ENCODE measurements at regions not wholly inside any gene's neighbourhood (a gene's known extent, or its start where the extent isn't known, plus 50 kb on each side); places are given as distances from the start of the nearest gene placed in this dataset.

GRCh38 chr15:73001840-73002239, 50.4 kb upstream of the NEO1 start:
- Histone ChIP-seq H3K9me3 (no peaks in the 10 kb centered on the region), H3K36me3 (no peaks in the 10 kb centered on the region), H3K4me1 (no peaks in the 10 kb centered on the region), H3K27me3 (no peaks in the 10 kb centered on the region), H3K27ac (no peak overlapping the region), H3K4me3 (no peak overlapping the region)
- no peak for TF ChIP-seq POLR2A (IDR thresholded peaks at IDR 0.05)
- DNase-seq (ENCODE audit: low spot score in 2 of 2) = no peak
- intact Hi-C loops (cut with DNase I; ENCODE audit: low total_unique reads) = no loop called here

- intact Hi-C loops (cut with DNase I; ENCODE audit: low total_unique reads) = no loop called here
- TF ChIP-seq POLR2AphosphoS5 (IDR thresholded peaks at IDR 0.05) (no peak), CTCF (IDR thresholded peaks at IDR 0.05) (no peak), POLR2A (IDR thresholded peaks at IDR 0.05) (no peak)
- peak overlapping the region; percentile 25 to 48 for H3K27ac ChIP-seq
- peak overlapping the region in 1 of 3 donors; percentile 31 for H3K4me3 ChIP-seq
- H3K36me3 ChIP-seq = no peaks in the 10 kb centered on the region
- no peaks in the 10 kb centered on the region for H3K27me3 ChIP-seq
- no peaks in the 10 kb centered on the region for H3K4me1 ChIP-seq
- no peak for DNase-seq (ENCODE audit: low spot score in 2 of 2)
- H3K9me3 ChIP-seq = no peaks in the 10 kb centered on the region
Measured at GRCh38 chr15:73000293-73000692, 52.0 kb upstream of the NEO1 start.

GRCh38 chr15:72999586-72999985, 52.7 kb upstream of the NEO1 start:
- H3K27me3 ChIP-seq = no peaks in the 10 kb centered on the region
- H3K4me3 ChIP-seq = no peak overlapping the region
- DNase-seq (ENCODE audit: low spot score in 2 of 2) = no peak
- peaks cover 0 to 6% of the 10 kb centered on the region in 2 donors for H3K4me1 ChIP-seq
- H3K9me3 ChIP-seq = no peaks in the 10 kb centered on the region
- peak overlapping the region; percentile 5 to 48 for H3K27ac ChIP-seq
- intact Hi-C loops (cut with DNase I; ENCODE audit: low total_unique reads) = no loop called here
- no peaks in the 10 kb centered on the region for H3K36me3 ChIP-seq
- no peak for TF ChIP-seq CTCF (IDR thresholded peaks at IDR 0.05)
- no peak for TF ChIP-seq POLR2A (IDR thresholded peaks at IDR 0.05)
- no peak for TF ChIP-seq POLR2AphosphoS5 (IDR thresholded peaks at IDR 0.05)

- H3K4me3 ChIP-seq = no peak overlapping the region
- intact Hi-C loops (cut with DNase I; ENCODE audit: low total_unique reads) = no loop called here
- TF ChIP-seq POLR2A (IDR thresholded peaks at IDR 0.05) (no peak), POLR2AphosphoS5 (IDR thresholded peaks at IDR 0.05) (no peak), CTCF (IDR thresholded peaks at IDR 0.05) (no peak)
- peak overlapping the region; percentile 48 to 70 for H3K27ac ChIP-seq
- H3K27me3 ChIP-seq = no peaks in the 10 kb centered on the region
- H3K9me3 ChIP-seq = no peaks in the 10 kb centered on the region
- H3K4me1 ChIP-seq = peaks cover 0 to 6% of the 10 kb centered on the region in 2 donors
- no peak for DNase-seq (ENCODE audit: low spot score in 2 of 2)
- no peaks in the 10 kb centered on the region for H3K36me3 ChIP-seq
Measured at GRCh38 chr15:72998681-72999466, 53.4 kb upstream of the NEO1 start.

GRCh38 chr15:72998226-72998625, 54.0 kb upstream of the NEO1 start:
- H3K36me3 ChIP-seq = no peaks in the 10 kb centered on the region
- no peak for TF ChIP-seq POLR2A (IDR thresholded peaks at IDR 0.05)
- peak in 1 of 3 donors; percentile 40 for TF ChIP-seq POLR2AphosphoS5 (IDR thresholded peaks at IDR 0.05)
- H3K4me1 ChIP-seq = peaks cover 0 to 6% of the 10 kb centered on the region in 2 donors
- DNase-seq (ENCODE audit: low spot score in 2 of 2) = peak in 1 of 2 donors; percentile 88
- H3K27ac ChIP-seq = peak overlapping the region; percentile 48 to 70
- H3K9me3 ChIP-seq = no peaks in the 10 kb centered on the region
- H3K4me3 ChIP-seq = no peak overlapping the region
- H3K27me3 ChIP-seq = no peaks in the 10 kb centered on the region
- intact Hi-C loops (cut with DNase I; ENCODE audit: low total_unique reads) = no loop called here

GRCh38 chr15:72995849-72996248, 56.4 kb upstream of the NEO1 start:
- no peak for TF ChIP-seq POLR2A (IDR thresholded peaks at IDR 0.05)
- no peak for TF ChIP-seq CTCF (IDR thresholded peaks at IDR 0.05)
- TF ChIP-seq POLR2AphosphoS5 (IDR thresholded peaks at IDR 0.05) = no peak
- Histone ChIP-seq H3K27me3 (no peaks in the 10 kb centered on the region), H3K27ac (no peak overlapping the region), H3K4me1 (peaks cover 0 to 6% of the 10 kb centered on the region in 2 donors), H3K9me3 (no peaks in the 10 kb centered on the region), H3K4me3 (no peak overlapping the region), H3K36me3 (no peaks in the 10 kb centered on the region)
- no peak for DNase-seq (ENCODE audit: low spot score in 2 of 2)
- intact Hi-C loops (cut with DNase I; ENCODE audit: low total_unique reads) = no loop called here

Data from breast epithelium (tissue), 4 donors.